Hepatic stellate cell (primary cell): ENCODE measurements at regions not wholly inside any gene's neighbourhood (a gene's known extent, or its start where the extent isn't known, plus 50 kb on each side); places are given as distances from the start of the nearest gene placed in this dataset.

Experiments
- DNase-seq: peaks from one replicate; pipeline ENCODE4 v3.0.0; 2011; ENCODE audit warnings: low spot score

DNA sequence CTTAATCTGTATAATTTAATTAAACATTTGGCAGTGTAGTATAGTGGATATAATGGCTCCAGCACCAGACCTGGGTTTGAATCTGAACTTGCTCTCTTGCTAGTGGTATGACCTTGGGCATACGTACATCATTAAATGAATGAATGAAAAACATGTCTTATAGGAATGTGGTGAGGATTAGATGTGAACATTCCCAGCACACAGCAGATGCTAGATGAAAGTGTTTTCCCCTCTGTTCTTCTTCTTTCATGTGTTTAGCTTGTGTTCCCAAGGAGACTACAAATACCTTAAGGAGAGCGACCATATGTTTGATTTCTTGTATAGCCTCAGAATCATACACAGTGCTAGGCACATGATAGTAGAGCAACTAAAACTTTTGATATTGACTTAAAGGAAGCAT is 56.5 kb downstream of the CT47B1 start:
- DNase-seq, result no peak

DNA sequence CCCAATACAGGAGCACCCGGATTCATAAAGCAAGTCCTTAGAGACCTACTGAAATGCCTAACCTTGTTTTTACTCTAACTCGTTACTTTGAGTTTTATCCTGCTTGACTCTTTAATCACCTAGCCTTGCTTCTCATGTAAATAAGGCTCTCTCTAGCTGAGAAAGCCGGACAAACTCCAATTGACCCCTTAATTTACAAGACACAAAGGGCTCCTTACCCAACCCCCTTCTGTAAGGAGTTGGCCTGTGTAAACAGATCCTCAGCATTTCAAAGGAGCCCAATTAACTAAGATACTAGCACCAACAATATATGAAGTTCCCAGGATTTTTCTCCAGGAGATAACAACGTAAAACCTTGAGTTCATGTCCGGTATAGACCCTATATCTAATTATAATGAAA is 61.7 kb downstream of the CT47B1 start:
- no peak for DNase-seq

DNA sequence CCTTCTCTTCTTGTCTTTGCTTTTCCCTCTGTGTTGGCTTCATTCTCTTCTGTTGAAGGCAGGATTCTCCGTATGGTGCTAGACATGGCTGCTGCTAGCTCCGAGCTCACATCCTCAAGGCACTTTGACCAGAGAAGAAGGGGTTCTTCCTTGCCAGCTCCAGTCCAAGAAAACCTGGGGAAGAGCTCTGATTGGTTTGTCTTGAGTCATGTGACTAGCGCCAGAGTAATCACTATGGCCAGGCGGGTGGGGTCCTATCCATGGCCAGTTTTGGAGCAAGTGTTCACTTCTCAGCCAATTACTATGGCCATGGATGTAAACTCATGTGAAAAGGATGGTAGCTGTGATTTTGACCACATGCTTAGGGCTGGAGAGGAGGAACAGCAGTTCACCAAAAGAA is 74.2 kb downstream of the CT47B1 start:
- no peak for DNase-seq

DNA sequence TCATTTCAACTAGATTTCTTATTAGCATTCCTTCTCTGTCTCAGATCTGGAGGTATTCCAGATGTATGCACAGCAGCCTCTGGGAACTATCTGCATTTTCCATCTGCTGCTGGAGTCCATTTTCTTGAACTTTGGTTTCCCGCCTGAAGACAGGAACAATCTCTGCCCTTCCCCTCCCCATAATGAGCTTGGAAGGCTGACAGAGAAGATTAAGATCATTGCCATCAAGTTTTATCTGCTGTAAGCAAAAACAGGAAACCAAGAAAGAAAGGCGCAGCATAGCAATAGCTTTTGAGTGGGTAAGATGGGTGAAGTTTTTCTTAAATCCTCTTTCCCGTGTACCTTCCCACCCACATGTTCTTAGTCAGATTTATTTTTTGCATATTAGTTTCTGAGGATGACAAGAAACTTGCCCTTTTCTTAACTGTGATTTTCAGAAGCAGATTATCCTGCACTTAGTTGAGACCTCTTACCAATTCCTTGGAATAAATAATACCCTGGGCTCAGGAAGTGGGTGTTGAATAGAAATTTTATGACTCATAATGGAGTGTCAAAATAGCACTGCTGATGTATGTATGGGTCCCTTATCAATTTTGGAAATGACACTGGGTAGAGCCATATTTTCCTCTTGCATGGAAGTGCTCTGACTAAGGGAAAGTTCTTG is 78.3 kb downstream of the CT47B1 start:
- DNase-seq, result no peak

DNA sequence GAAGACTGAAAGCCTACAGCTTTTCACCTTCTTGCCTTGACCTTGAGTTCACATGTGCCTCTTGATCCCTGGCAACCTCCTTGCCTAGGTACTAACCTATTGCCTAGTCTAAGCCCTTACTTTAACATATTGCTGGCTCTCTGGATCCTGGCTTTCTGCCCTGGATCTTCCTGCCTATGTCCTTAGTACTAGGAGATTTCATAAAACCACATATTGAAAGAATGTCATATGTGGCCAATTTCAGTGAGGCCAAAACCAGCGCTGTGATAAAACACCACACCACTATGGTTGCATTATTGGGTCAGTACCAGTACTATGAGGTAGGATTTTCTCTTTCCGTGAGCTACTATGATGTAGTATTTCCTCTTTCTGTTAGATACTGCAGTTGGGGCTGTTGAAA is 80.4 kb downstream of the CT47B1 start:
- no peak for DNase-seq

DNA sequence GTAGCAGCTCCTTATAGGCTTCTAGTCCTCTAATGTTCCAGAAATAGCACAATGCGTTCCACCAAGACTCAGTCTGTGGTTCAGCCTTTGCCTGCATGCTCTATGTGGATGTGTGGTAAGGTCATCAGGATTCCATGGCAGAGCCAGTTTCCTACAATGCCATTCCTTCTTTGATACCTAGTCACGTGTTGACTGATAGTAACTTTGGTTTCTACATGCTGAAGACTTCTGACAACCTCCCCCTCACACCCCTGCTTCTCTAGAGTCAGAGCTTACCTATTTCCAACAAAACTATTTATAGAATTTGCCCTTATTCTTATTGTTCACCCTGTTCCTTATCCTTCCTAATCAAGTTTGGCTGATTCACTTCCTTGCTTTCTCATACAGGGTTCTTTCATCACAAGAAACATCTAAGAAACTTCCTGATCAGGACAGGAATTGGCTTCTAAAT is 81.1 kb downstream of the CT47B1 start:
- no peak for DNase-seq

DNA sequence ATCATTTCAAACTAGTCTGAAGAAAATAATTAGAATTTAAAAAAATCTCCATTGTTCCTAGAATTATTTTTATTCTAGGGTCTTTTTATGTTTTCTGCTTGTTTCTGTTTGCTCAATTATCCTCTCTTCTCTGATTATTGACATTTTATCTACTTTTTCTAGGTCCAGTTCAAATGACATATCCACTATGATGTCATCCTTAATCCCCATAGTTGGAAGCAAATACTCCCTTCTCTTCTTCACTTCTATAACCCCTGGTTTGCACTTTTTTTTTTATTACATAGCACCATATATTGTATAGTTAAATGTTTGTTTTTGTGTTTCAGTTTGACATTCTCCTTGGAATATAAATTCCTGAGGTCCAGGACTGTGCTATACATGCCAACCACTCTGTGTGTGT is 82.6 kb downstream of the CT47B1 start:
- no peak for DNase-seq

DNA sequence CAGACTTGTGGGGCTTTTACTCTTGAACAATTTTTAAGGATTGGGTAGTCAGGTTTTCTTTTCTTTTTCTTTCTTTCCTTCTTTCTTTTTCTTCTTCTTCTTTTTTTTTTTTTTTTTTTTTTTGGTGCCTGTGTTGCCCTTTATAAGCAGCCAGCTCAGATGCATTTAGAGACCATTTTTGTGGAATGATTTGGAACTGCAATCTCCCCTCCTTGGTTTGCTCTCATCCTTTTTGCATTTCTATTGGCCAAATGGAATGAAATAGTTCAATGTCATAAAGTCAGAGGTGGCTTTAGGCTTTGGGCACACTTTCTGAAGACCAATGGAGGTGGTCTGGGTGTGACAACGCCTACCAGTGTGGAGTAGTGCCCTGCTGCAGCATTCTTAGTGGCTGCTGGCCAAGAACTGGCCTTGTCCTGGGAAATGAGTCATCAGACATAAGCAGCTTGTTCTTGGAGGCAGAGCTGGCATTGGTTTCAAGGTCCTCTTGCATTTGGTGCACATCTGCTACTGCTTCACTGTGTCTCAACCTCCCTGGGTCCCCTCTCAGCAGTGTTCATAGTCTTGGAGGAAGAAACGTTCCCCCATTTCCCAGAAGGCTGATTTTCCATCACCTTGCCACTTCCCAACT is 84.5 kb downstream of the CT47B1 start:
- peak; percentile 8 for DNase-seq

DNA sequence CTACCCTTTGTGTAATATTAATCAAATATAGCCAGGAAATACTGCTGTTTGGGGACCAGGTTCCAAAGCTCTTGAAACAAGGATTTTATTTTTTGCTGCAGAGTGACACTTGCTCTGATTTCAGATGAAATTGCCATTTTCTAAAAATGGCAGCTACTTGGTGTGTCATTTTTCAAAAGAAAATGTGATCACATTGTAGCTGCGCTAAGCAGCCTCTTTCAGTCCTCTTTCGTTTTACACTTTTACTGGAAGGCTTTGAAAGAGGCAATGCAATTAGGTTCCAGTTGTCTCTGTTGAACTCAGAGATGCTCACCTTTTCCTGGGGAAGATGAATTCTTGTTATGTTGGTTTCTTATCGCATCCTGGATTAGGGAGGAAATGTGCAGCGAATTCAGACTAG is 85.1 kb downstream of the CT47B1 start:
- no peak for DNase-seq

DNA sequence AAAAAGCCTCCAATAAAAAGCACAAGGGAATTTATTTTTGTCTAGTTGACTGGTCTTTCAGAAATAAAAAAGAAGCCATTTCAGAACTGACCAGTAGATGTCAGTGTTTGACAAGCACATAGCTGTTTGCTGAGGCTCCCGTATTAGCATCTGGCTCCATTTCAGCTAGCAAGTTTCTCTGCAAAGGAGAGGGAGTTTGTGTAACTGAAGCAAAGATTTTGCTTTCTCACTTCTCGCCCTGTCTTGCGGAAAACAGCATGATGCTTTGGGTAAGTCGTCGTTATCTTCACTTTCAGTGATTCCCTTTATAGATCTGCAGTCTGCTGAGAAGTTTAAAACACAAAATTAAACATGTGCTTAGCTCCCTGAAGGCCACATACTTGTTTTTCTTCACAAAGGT is 85.5 kb downstream of the CT47B1 start:
- peak; percentile 45 for DNase-seq

DNA sequence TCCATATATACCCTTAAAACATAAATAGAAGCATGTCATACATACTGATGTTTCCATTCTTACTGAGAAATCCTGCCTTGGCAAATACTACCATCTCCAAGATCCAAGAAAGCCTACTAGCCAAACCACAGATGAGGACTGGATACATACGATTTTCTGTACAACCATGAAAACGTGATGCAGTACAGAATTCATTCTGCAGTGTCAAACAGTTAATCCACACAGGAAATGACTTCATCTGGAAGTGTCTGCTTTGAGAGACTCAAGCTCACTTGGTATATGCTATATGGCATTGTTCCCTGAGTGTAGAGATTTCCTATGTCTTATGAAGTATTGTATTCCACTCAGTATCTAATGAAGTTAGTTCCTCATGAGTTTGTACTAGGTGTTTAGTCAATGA is 94.3 kb downstream of the CT47B1 start:
- DNase-seq, result no peak

DNA sequence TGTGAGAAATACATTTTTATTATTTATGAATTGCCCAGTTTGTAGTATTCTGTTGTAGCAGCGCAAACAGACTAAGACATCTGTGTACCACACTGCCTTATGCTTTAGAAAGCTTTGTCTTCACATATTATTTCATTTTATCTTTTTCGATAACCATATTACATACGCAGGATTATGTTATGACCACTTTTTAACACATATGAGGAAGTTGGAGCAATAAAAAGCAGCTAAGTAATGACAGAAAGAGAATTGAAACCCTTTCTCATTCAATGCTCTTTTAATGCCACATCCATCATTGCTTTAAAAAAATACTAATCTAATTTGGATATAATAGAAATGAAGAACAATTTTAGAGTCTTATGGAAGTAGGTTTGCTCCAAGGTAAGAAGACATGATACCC is 99.7 kb downstream of the CT47B1 start:
- no peak for DNase-seq

DNA sequence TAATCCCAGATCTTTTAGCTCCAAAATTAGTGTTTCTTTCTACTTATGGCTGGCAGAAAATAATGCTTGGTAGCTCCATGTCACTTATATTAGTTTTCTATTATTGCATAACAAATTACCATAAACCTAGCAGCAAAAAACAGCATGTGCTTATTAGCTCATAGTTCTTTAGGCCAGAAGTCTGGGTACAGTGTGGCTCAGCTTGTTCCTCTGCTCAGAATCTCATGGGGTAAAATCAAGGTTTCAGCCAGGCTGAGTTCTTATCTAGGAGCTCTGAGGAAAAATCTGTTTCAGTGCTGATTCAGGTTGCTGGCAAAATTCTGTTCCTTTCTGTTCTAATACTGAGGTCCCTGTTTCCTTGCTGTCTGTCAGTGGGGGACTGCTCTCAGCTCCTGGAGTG is 101.1 kb downstream of the CT47B1 start:
- no peak for DNase-seq

DNA sequence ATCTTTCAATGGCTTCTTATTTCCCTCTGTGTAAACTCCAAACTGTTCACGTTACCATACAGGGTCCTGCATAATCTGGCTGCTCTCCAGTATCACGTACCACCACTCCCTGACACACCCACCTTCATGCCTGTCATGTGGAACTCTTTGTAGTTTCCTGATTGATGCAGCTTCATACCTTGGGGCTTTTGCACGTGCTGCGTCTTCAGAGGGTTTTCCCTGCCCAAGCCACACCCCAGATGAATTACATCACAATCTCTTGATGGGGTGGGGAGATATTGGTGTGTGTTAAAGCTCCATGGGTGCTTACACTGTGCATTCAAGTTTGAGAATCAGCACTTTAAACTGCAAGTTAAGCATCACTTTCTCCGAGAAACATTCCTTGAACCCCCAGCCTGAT is 101.9 kb downstream of the CT47B1 start:
- DNase-seq, result no peak

DNA sequence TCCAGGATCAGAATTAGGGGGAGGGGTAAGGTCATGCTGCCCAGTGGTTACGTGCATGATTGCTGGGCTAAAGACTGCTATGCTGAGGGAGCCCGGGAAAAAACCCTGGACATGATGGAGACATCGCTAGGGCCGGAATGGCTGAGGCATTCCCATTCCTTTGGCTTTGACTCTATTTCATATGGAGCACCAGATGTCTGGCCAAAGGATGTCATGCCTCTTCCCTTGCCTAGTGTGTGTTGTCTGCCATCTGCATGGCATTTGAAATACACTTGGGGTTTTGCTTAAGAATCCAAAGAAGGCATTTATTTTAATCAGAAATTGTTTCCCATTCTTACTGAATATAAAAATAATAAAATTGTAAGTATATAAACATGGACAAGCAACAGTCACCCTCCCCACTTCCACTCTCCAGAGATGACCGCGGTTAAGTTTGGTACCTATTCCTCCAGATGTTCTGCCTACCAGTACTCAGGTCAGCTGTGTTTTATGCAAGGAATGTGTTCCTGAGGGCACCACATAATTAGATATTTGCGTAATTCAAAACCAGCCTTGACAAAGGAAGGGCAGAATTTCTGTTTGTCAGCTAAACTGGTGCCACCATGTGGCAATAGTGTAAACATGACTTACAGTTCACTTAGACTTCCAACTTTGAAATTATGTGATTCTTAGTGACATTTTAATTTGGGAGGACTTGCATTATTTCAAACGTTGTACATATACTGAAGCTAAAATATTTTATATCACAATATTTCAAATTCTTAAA is 105.9 kb downstream of the CT47B1 start:
- DNase-seq, result no peak

DNA sequence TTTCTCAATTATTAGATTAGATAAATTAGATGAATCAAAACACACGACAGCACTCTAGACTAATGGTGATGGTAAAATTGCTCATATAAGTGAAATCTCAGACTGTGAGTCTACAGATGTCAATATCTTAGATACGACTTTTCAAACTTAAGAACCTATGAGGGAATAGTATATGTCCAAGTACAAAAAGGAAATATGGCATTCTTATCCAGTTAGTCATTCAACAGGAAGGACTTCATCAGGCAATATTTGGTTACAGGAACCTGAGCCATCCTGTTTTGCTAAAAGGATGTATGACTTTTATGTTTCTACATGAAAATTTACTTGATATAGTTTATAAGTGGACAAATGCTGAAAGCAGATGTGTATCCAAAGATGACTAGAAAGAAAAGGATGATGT is 107.0 kb downstream of the CT47B1 start:
- no peak for DNase-seq

DNA sequence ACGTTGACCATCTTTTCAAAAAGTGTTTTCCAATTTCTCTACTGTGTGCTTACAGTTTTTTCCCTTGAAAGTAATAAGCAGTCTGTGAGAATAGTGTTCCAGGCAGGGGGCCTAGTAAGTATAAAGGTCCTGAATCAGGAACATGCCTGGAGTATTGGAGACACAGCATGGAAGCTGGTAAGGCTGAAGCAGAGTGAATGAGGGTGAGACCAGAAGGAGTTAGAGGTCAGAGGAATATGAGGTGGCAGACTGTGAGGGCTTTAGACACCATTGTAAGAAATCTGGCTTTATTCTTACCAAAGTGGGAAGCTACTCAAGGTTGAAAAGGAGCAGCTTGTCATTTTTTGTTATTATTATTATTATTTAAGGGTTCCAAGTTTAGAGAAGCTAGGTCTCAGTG is 107.4 kb downstream of the CT47B1 start:
- DNase-seq, result no peak

DNA sequence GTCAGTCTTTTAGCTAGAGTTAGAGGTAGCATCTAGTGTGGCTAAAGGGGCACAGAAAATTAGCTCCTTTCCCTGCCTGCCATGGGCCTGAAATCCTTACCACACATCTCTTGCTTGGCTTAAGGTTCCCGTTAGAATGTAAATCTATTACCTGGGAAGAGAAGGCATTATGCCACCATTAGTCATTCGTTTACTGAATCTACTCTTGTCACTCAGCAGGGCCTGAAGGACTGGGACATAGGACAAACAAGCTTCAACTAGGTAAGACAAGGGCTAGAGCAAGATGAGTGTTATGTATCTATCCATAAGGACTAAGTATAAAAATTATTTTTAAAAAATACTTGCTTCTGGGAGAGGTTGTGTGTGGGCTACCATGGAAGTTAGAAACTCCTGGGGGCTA is 112.4 kb downstream of the CT47B1 start:
- DNase-seq, result no peak

DNA sequence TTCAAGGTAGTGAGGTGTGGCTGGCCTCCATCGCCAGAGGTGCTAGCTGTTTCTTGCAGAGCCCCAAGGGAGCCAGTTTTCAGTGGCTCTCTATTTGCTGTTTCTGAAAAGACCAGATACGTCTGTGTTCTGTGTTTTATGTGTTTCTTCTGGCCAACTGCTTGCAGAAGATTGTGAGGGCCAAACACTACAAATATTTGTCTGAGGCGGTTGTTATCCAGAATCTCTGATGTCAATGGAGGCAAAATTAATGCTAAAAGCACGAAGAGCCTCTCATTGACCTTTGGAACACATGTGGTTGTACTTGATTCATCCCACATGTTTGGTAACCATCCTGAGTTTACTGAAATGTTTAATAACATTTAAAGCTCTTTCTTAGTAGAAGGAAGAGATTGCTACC is 113.9 kb downstream of the CT47B1 start:
- no peak for DNase-seq

DNA sequence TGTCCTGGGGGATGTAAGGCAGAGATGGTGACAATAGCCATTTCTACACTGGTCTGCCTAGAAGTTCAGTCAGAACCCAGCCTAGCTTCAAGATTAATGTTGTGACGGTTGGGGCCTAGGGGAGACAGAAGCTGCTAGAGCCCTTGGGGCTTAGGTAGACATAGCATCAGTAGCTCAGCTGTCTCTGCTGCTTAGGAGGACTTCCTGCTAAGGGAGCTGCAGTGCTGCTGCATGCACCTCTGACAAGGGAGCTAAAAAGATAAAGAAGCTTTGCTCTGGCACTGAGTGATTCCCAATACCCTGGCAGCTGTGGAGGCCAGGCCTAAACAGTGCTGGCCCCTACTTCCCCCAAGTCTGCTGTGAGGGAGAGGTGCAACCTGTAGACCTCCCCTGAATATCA is 116.0 kb downstream of the CT47B1 start:
- DNase-seq, result no peak

DNA sequence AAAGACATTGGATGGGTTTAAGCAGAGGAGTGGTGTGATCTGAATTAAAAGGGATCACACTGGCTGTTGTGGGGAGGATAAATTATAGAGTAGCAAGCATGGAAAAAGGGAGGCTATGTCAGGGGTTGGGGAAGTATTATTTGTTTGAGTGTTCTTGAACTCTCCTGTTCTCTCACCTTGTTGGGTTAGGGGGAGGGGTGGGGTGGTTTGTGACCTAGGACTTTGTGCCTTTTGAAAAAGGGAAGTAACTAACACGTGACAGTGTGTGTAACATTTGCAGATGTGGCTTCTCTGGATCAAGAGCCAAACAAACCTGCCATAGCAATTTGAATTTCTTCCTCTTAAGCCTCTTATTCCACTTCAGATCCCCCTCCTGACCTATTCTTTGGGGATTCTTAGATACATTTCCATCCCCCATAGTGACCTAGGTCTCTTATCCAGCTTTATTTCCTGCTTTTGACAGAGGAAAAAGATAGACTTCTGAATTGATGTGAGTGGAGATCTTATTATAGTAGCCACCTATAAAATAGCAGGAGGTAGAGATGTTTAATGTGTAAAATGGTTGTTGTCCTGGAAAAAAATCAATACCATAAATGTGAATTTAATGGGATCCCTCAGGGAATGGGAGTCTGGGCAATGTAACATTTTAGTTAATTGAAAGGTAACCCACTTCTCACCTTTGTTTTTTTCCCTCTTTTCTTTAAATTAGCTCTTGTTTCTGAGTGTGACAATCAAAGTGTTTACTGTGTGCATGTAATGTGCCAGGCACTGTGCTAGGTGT is 120.4 kb downstream of the CT47B1 start:
- DNase-seq, result no peak

DNA sequence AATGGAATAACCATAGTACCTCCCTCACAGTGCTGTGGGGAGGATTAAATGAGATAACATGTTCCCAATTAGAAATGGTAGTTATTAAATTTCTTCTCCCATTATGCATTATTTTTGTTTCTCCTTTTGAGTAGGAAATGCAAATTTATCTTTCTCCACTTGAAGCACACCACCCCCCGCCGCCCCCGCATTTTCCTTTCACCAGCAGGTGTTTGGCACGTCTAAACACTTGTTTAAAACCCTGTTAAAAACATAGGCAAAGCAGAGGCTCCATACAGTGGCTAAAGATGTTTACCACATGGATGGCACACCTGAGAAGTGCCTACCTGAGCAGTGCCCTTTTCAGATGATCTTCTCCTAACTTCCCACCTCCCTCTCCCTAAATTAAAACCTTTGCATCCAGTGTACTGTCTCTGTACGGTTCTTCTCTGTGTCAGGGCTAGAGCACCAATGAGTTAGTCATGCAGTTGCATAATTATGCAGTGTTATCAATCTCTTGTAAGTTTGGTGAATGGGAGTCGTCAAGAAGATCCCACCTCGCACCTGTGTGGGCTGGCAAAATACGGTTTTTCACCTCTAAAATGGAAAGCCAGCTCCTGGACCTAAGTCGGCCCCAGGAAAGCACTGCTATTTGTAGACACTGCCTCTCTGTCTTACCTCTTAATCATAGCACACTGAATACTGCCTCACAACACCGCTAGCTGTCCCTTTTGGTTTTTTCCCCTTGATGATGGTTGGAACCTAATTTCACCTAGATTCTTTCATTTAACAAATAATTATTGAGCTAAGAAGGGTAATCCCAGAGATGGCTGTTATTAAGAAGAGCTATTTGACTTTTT is 122.0 kb downstream of the CT47B1 start:
- DNase-seq, result no peak
